GM21526 (cell line): ENCODE measurements at regions not wholly inside any gene's neighbourhood (a gene's known extent, or its start where the extent isn't known, plus 50 kb on each side); places are given as distances from the start of the nearest gene placed in this dataset.

Experiments used
- ATAC-seq: cut with Tn5 transposase; IDR thresholded peaks from one replicate; pipeline ENCODE4 v1.9.1; 2021; ENCODE audit warnings: moderate library complexity; ENCODE audit not compliant: unreplicated experiment, low FRiP score

DNA sequence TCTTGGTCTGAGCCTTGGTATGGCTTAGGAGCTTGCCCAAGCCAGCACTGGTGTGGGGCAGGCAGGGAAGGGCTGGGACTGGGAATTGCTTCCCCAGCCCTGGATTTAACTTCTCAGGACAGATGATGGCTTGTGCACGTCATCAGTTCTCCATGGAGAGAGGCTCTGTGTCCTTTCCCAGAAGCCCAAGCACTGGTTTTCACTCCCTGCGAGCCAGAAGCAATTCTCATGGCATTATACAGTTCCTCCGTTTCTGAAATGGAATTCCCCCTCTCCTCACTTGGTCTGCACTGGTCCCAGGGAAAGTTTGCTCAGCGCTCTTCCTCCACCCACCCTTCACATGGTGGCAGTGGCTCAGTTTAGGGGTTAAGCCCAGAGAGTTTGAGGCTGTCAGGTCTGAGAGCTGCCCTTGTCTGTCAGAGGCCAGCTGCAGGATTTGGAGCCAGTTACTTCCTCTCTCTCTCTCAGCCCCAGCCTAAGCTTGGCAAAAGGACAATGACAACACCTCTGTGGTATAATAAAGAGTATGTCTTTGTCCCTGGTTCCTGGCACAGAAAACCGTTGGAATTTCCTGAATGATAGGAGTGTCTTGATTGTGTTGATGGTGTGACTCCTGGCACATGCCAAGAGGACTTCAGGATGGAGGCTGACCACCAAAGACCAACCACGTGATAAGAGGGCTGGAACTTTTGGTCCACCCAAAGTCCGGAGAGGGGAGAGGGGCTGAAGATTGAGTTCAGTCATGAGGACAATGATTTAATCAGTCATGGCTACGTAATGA lies 219.6 kb upstream of the TNRC6C start:
- no peak for ATAC-seq

DNA sequence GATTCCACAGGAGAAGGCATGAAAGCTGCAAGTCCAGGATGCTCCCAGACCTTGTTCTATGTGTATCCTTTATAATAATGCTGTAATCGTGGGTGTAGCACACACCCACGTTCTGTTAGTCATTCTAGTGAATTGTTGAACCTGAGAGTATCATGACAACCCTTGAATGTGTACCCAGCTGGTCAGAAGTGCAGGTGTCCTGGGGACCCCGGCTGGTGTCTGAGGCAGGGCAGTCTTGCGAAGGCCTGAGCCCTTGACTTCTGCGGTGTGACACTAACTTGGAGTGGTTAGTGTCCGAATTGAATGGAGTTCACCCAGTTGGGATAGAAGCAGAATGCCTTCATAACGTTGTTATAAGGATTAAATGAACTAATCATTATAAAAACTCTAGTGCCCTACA lies 218.0 kb upstream of the TNRC6C start:
- ATAC-seq = no peak

- no peak for ATAC-seq
Observed at GRCh38 chr17:77741109-77741508, 217.4 kb upstream of the TNRC6C start.

GRCh38 chr17:77742579-77742978 lies 215.9 kb upstream of the TNRC6C start:
- ATAC-seq = no peak

- no peak for ATAC-seq
Observed at GRCh38 chr17:77744066-77744988, 214.2 kb upstream of the TNRC6C start.

DNA sequence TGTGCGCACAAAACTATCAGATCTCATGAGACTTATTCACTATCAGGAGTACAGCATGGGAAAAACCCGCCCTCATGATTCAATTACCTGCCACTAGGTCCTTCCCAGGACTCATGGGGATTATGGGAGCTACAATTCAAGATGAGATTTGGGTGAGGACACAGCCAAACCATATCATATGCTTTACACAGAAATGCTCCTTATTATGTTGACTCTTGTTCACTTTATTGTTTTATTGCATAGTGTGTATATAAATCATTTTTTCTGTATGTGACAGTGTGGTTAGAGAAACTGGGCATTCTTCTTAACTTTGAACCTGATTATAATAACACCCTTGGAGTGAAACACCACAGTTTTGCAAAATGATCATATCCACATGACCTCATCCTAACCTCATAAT lies 212.8 kb upstream of the TNRC6C start:
- ATAC-seq = no peak

GRCh38 chr17:77746393-77746792 lies 212.1 kb upstream of the TNRC6C start:
- no peak for ATAC-seq

- ATAC-seq = no peak
Observed at GRCh38 chr17:77746896-77747554, 211.5 kb upstream of the TNRC6C start.

- no peak for ATAC-seq
Observed at GRCh38 chr17:77748436-77748835, 210.1 kb upstream of the TNRC6C start.

DNA sequence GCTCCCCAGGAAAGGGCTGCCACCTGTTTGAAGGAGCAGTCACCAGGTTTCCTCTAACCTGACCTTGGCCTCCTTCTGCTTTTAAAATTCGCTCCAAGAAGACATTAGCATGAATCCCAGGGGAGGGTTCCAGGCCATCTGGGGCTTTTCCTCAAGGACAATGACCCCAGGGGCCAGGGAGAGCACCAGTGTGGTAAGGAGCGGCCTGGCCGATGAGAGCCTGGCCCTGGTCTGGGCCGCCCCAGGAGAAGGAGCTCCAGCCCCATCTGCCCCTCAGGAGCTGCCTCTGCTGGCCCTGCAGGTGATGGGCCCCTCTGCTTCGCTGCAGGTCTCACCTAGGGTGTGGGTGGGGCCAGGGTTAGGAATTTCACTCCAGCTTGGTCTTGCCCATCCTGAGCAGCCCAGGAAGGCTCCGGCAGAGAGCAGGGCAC lies 209.2 kb upstream of the TNRC6C start:
- no peak for ATAC-seq

- ATAC-seq = no peak
Observed at GRCh38 chr17:77749989-77750388, 208.5 kb upstream of the TNRC6C start.

DNA sequence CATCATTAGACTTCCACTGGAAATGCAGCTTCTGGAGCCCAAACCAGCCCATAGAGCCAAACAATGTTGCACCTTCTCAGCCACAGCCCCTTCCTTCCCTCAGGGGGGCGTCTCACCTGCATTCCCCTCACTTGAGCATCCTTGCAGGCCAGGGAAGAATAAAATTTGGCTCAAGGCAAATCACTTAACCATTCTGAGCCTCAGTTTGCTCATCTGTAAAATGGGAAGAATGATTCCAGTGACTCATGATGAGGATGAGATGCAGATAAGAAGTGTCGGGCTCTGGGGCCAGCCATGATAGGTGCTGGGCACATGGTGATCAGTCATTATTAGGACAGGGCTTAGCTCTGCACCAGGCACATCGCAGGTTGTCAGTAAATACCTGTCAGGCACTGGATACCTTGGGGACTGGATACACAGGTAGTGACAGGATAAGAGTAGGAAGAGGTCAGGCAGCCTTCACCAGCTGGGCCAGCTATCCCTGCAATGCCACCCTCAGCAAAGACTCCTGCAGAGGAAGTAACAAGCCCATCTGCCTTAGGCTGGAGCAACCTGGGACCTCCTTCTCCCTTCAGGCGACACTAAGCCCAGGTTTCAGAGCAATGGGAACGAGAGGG lies 208.0 kb upstream of the TNRC6C start:
- ATAC-seq = no peak

- no peak for ATAC-seq
Observed at GRCh38 chr17:77753246-77753645, 205.3 kb upstream of the TNRC6C start.

- ATAC-seq = no peak
Observed at GRCh38 chr17:77753691-77754245, 204.7 kb upstream of the TNRC6C start.

DNA sequence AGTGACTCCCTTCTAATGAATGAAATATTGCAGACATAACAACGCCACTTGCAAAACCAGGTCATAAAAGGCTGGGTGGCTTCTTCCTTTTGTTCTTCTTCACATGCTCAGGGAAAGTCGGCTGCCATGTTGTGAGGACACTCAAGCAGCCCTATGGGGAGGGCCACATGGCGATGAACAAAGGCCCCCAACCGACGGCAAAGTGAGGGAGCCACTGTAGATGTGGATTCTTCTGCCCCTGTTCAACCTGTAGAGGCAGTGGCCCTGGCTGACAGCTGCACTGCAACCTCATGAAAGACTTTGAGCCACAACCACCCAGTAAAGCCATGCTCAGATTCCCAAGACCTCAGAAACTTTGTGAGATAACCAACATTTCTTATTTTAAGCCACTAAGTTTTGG lies 203.5 kb upstream of the TNRC6C start:
- ATAC-seq = no peak

- ATAC-seq = no peak
Observed at GRCh38 chr17:77755410-77755963, 203.0 kb upstream of the TNRC6C start.

DNA sequence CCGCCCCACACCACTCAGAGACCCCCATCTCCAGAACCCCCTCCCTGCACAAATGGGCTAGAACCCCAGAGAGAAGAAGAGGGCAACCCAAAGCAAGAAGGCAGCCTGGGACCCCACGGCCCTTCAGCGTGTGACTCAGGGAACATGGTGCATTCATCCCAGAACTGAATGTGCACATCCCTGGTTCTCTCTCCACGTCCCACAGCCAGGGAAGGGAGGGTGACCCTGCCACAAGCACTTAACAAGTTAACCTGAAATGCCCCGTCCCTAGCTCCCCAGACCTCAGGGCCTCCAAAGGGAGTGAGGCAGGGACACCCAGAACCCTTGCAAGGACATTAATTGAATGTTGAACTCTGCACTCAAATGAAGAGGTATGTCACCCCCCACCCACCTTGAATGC lies 202.5 kb upstream of the TNRC6C start:
- no peak for ATAC-seq

DNA sequence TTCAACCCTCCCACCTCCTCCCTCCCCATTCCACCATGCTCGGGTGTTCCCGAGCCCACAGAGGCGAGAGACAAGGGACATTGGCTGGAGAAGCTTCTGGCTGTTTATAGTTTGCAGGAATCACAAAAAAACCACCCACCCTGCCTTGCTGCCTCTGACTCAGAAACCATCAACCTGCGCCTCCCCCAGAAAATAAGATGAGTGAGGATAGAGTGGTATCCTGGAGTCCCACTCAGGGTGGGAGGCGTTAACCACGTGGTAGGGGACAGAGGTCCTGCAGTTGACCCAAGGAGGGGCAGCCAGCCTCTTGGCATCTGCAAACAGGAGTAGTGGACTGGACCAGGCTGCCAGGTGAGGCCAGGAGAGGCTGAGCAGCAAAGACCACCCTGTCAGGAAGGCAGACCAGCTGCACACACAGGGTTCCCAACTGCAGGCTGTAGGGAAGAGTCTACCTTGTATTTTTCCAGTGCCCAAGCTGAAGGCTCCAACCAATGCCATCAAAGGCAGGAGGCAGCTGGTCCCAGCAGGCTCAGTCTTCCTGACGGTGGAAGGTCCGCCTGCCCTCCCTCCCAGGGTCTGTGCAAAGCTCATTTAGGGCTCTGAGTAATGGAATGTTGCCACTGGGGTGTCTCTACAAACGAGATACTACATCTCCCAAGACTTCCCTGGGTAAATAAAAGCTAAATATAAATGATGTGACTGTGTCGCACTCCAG lies 201.5 kb upstream of the TNRC6C start:
- no peak for ATAC-seq

DNA sequence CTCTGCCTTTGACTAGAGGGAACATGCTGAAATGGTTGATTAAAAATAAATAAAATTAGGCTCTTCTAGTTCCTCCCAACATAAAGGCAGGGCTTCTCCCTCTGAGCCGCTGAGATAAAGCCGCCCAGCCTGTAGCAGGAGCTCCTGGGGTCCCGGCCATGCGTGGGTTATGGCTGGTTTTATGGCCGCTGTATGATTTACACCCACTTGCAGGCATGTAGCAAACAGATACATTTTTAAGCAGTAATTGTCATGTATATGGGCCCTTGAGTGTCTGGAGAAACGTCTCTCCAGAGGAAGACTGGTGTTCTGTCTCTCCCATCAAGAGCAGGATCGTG lies 201.0 kb upstream of the TNRC6C start:
- ATAC-seq = no peak

DNA sequence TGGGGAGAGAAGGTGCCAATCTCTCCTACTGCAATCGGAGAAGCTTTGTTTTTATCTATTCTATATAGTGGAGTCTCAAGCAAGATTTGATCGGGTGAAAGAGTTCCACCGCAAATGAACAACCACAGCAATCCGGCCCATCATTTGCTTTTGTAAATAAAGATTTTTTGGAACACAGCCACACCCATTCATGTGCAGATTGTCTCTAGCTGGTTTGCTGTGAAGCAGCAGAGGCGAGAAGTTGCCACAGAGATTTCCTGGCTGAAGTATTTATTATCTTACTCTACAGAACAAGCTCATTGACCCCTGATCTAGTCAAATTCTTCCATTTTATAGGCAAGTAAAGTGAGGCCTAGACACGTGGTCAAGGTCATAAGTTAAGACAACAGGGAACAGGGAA lies 195.5 kb upstream of the TNRC6C start:
- no peak for ATAC-seq
